GM12892 (cell line): ENCODE measurements at regions not wholly inside any gene's neighbourhood (a gene's known extent, or its start where the extent isn't known, plus 50 kb on each side); places are given as distances from the start of the nearest gene placed in this dataset.

Experiments
- POLR2A ChIP-seq: IDR thresholded peaks from 2 replicates; pipeline ENCODE4 v1.6.1; 2011; ENCODE audit warnings: low read depth, low read length, control low read depth
- TAF1 ChIP-seq: IDR thresholded peaks from 2 replicates; pipeline ENCODE4 v1.6.1; 2011; ENCODE audit warnings: low read depth, mild to moderate bottlenecking, control low read depth, low read length, borderline replicate concordance

- TF ChIP-seq POLR2A (no peak), TAF1 (no peak)
Observed at GRCh38 chr2:175326801-175327200, 145.3 kb upstream of the ATP5MC3 start.
